ENCODE measurements at regions not wholly inside any gene's neighbourhood (a gene's known extent, or its start where the extent isn't known, plus 50 kb on each side); places are given as distances from the start of the nearest gene placed in this dataset.

DNA sequence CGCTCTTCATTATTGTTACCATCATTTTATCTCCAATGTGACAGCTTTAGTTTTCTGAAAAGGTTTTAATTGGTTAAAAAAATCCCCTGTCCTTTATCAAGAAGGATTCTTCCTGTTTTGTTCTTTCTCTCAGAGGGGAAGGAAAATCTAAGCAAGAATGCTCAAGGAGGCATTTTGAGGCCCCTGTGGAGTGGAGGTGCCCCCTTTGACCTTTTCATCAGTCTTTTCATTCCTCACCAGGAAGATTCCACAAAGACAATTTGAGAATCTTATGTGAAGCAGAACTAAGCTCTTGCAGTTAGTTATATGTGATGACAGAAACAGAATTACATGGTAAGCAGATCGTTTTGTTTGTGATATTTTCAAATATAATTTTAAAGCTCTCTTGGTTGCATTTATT is 489.6 kb downstream of the MAN2A1 start:
- TF ChIP-seq, protein P1, sequence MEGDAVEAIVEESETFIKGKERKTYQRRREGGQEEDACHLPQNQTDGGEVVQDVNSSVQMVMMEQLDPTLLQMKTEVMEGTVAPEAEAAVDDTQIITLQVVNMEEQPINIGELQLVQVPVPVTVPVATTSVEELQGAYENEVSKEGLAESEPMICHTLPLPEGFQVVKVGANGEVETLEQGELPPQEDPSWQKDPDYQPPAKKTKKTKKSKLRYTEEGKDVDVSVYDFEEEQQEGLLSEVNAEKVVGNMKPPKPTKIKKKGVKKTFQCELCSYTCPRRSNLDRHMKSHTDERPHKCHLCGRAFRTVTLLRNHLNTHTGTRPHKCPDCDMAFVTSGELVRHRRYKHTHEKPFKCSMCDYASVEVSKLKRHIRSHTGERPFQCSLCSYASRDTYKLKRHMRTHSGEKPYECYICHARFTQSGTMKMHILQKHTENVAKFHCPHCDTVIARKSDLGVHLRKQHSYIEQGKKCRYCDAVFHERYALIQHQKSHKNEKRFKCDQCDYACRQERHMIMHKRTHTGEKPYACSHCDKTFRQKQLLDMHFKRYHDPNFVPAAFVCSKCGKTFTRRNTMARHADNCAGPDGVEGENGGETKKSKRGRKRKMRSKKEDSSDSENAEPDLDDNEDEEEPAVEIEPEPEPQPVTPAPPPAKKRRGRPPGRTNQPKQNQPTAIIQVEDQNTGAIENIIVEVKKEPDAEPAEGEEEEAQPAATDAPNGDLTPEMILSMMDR (conservative IDR thresholded peaks at IDR 0.05; ENCODE audit: low read depth, low read length), result no peak
- TF ChIP-seq POLR2A (IDR thresholded peaks at IDR 0.05; ENCODE audit: low read depth, low read length) (no peak), CHD1 (IDR thresholded peaks at IDR 0.05; ENCODE audit: low read depth, low read length) (no peak), RAD21 (IDR thresholded peaks at IDR 0.05; ENCODE audit: low read length) (no peak), MXI1 (IDR thresholded peaks at IDR 0.05; ENCODE audit: borderline replicate concordance, low read depth, low read length) (no peak), RCOR1 (IDR thresholded peaks at IDR 0.05; ENCODE audit: insufficient replicate concordance, low read length) (no peak), BHLHE40 (IDR thresholded peaks at IDR 0.05; ENCODE audit: low read depth, low read length) (no peak), MAZ (IDR thresholded peaks at IDR 0.05; ENCODE audit: borderline replicate concordance, low read depth, low read length) (no peak), CEBPB (IDR thresholded peaks at IDR 0.05; ENCODE audit: low read depth, low read length) (no peak), RFX5 (IDR thresholded peaks at IDR 0.05; ENCODE audit: low read depth, low read length) (no peak), NFE2L2 (IDR thresholded peaks at IDR 0.05; ENCODE audit: low read depth, low read length) (no peak)
- TF ChIP-seq, protein P2, sequence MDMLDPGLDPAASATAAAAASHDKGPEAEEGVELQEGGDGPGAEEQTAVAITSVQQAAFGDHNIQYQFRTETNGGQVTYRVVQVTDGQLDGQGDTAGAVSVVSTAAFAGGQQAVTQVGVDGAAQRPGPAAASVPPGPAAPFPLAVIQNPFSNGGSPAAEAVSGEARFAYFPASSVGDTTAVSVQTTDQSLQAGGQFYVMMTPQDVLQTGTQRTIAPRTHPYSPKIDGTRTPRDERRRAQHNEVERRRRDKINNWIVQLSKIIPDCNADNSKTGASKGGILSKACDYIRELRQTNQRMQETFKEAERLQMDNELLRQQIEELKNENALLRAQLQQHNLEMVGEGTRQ (IDR thresholded peaks at IDR 0.05; ENCODE audit: low read depth, low read length), result no peak

Measured in IMR-90 (cell line).